LoVo (cell line): ENCODE measurements at regions not wholly inside any gene's neighbourhood (a gene's known extent, or its start where the extent isn't known, plus 50 kb on each side); places are given as distances from the start of the nearest gene placed in this dataset.
"Not testable (repeated sequence)": the region's sequence is repeated elsewhere in the genome, so short reads cannot be mapped to it uniquely, and the experiment has no call there.

Source experiments
- DNase-seq: peaks from one replicate; pipeline ENCODE4 v3.0.0-alpha.2; 2016; ENCODE audit warnings: low spot score

GRCh38 chr5:15096686-15097085 lies 225.1 kb upstream of the ANKH start:
- DNase-seq = not testable (repeated sequence)

DNA sequence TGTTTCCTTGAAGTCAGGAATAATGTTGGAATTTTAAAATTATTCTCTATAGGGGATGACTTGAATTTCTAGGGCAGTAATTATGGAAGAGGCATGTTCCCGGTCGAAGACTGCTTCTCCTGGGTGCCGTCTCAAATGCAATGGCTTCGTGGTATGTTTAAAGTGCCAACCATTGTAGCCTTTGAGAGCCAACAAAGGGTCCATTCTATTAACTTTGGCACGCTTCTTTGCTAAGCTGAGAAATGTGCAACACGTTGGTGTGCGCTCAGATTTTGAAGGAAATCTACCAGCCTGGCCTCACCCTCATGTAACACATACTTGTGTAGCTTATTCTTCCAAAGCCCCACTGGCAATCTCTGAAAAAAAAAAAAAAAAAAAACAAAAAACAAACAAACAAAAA lies 221.2 kb upstream of the ANKH start:
- no peak for DNase-seq

DNA sequence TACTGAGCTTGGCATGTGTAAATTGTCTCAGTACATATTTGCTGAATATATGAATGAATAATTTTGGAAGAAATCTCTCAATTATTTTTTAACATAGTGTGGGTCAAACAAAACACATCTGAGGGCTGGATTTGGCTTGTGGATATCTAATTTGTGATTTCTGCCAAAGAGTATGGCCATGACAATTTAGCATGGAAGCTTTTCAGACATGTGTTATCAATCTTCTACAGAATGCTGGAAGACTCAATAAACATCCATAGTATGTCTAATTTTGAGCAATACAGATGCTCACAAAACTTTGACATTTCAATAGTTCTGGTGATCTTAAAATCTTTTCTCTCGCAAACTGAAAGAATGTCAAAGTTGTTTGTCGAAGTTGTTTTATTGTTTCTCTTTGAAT lies 214.1 kb upstream of the ANKH start:
- DNase-seq = no peak

- DNase-seq = no peak
Measured at GRCh38 chr5:15082096-15082495, 210.5 kb upstream of the ANKH start.

DNA sequence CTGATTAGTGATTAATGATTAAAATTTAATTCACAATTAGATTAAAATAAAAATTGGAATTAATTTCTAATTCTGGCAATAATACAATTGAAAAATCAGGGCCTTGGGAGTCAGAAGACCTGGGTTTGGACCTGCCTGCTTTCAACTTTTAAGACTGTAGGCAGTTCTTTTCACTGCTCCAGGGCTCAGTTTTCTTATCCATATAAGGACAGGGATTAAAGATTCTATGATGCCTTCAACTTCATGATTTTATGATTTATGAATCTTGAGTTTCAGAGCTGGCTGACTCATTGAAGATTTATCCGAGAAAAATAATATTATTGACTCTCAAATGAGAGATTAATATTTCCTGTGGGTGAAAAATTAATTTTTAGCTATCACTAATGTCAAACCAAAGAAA lies 208.6 kb upstream of the ANKH start:
- no peak for DNase-seq

DNA sequence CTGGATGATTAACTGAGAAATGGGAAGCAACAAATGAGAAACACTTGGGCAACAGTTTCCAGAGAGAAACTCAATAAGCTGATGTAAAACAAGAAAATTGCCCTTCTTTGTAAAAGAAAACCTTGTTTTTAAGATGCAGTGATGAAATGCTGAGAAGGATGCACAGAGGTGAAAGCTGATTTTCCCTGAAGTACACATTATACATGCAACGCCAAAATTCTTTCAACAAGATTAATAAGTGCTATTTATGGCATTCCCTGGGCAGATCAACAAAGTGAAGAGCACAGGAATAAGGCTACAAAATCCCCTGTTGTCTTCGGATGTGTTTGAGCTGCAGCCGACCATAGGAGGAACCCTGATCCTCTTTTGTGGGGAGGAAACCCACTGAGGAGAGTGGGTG lies 208.0 kb upstream of the ANKH start:
- no peak for DNase-seq

DNA sequence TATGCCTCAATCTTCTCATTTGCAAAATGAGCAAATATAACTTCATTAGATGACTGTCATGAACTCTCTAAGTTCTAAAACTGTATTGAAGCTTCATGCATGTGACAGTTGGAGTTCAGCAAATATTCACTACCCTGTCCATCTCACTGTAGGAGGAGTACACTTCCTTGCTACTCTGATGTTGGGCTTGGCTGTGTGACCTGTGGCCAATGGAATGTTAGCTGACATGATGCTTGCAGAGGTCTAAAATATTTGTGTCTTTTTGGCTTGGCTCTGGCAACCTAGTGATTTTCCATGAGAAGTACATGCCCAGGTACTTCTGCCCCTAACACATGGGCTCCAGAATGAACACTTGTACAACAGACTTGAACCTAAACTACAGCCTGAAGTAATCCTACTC lies 203.1 kb upstream of the ANKH start:
- no peak for DNase-seq

DNA sequence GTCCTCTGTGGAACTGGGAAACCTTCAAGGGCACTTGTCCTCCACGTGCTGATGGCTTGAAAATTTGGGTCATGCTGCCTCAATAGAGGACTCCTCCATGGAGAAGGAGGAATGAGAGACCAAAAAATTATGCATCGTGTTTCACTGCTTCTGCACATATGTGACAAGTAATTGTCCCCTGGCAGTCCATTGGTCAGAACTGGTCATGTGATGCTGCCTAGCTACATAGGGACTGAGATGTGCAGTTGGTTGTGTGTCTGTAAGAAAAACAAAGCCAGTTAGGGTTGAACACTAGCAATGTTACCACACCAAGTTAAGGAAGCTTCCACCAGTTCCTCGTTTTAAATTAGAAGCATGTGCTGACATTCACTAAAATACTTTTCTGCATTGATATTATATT lies 201.9 kb upstream of the ANKH start:
- no peak for DNase-seq

DNA sequence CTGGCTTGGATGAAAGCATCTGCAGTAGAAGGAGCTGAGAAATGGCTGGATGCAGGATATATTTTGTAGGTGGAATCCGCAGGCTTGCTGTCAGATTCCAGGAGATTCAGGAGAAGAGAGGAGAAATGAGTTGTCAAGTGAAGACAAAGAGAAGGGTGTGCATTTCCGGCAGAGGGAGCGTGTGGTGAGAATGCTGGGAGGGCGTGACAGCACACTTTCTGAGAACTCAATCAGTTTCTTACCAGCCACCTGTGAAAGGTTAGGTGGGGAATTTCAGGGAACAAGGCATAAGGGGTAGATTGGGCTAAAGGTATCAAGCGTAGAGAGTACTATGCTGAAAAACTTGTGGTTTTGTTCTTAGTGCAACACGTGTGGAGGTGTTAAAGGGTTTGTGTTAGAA lies 199.3 kb upstream of the ANKH start:
- no peak for DNase-seq

DNA sequence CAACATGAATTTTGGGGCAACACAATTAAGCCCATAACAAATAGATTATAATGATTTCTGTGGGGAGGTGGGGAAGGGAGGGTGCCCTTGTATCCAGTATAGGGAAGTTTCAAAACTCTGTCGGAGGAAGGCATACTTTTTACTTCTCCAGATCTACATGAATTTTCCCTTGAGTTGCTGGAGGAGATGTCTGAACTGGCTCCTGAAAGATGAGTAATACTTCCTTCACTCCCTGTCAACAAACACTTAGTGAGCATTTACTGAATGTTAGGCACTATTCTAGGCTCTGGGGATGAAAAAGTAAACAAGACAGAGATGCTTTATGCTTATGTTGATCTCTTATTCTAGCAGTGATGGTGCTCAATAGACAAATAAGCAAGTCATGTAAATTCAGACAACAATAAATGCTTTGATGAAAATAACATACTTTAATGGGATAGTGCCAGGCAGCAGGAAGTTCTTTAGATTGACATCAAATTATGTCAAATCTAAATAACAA lies 197.9 kb upstream of the ANKH start:
- DNase-seq = no peak

- DNase-seq = no peak
Measured at GRCh38 chr5:15065091-15065490, 193.5 kb upstream of the ANKH start.

DNA sequence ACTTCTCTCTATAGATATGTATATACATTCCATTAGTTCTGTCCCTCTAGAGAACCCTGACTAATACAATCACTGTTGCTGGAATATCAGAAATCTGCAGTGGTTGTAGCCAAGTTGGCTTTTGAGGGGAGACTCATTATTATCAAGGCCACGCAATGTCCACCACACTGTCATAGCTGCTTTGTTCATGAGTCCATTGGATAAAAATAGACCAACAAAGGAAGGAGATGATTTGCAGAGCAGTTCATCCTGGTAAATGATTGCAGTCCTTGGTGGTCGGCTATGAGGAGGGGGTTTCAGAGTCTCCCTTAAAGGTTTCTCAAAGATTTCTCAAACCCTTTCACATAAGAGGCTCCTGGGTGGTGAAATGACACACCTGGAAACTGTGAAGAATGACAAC lies 192.8 kb upstream of the ANKH start:
- no peak for DNase-seq

- no peak for DNase-seq
Measured at GRCh38 chr5:15056988-15057592, 185.5 kb upstream of the ANKH start.

DNA sequence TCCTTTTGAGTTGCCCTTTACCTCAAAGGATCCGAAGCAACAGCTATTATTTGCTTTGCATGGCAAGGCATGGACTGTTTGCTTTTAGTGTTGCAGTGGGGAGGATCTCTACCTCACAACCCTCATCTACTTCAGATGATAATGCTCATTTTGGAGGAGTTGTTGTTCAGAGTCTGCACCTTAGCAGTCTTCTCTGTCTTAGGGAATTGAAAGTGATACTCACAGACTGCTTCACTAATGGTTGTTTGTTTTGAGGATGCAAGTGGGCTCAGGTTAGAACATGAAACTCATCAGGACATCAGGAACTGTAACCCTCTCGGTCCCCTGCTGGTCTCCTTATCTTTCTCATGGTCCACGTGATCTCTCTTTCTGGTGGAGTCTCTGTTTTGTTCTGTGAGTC lies 172.9 kb upstream of the ANKH start:
- no peak for DNase-seq

DNA sequence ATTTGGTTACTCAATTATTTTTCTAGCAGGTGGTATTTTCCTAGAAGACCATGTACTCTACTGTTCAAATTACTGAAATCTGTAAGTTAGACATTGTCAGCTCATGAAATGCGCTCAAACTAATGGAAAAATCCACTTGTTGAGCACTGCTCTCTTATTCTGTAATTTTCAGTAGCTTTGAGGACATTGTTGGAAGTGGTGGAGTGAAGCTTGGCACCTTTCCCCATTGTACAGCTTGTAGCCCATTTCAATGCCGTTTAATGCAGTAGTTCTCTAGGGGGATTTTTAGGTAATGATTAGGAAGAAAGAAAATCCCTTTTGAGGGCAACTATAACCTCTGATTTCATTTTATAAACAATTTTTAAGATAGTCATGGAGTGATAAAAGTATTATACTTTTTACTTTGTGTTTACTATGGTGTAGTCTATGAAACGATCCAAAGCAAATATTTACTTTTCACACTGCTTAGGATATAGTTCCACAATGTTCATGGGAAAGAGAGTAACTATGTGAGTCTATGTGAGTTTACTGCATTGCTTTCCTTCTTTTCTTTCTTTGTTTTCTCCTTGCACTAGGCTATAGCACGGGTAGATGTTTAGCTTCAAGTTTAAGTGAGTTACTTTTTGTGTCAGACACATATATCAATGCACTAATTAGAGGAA lies 165.8 kb upstream of the ANKH start:
- no peak for DNase-seq

DNA sequence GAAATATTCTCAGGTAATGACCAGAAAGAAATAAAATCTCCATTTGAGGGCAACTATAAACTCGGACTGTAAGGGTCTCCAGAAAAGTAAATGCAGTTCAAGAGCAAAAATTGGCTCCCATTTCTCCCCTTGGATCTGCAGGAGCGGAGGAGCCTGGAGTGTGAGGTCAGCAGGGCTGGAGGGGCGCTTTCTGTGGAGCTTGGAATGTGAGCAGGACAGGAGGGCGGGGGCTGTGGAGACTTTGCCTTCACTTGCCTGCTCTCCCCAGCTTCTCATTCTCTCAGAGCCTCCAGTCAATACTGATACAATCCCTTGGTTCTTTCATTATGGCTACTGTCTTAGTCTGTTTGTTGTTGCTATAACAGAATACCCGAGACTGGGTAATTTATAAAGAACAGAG lies 162.8 kb upstream of the ANKH start:
- DNase-seq = no peak

DNA sequence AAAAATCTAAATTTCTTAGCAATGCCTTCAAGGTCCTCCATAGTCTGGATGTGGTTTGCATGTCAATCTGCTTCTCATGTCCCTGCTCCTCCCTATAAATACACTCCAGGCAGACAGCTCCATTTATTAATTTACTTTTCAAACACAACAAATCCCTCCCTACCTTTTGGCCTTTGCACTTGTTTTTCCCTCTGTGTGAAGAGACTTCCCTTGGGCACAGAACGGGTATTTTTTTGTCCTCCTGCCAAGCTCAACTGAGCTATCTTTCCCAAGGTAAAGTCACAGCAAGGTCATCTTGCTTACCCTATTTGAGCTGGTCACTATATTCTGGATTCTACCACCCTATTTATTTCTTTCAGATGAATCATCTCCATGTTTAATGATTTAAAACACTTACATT lies 159.6 kb upstream of the ANKH start:
- DNase-seq = no peak

GRCh38 chr5:15027764-15028163 lies 156.2 kb upstream of the ANKH start:
- no peak for DNase-seq

GRCh38 chr5:15026944-15027343 lies 155.4 kb upstream of the ANKH start:
- DNase-seq = no peak

GRCh38 chr5:15026011-15026893 lies 154.7 kb upstream of the ANKH start:
- DNase-seq = no peak

GRCh38 chr5:15023846-15024245 lies 152.3 kb upstream of the ANKH start:
- DNase-seq = no peak

DNA sequence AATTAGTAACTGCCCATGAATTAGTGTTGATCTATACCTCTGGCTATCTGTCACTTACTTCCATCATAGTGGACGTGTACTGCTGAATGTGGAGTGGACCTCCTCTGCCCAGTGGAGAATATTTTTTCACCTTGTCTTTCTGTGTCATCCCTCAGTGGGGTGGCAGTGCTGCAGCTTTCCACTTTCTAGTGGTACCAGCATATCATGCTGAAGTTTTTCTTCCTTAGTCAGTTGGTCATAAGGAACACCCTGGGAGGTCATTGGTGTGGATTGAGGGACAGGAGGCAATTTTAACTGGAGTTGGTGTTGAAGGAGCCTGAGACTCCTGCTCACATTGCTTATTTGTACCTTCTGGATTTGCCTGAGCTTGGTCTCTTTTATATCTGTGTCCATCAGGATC lies 151.7 kb upstream of the ANKH start:
- no peak for DNase-seq
